ENCODE measurements at regions not wholly inside any gene's neighbourhood (a gene's known extent, or its start where the extent isn't known, plus 50 kb on each side); places are given as distances from the start of the nearest gene placed in this dataset.

- TF ChIP-seq, protein P1, sequence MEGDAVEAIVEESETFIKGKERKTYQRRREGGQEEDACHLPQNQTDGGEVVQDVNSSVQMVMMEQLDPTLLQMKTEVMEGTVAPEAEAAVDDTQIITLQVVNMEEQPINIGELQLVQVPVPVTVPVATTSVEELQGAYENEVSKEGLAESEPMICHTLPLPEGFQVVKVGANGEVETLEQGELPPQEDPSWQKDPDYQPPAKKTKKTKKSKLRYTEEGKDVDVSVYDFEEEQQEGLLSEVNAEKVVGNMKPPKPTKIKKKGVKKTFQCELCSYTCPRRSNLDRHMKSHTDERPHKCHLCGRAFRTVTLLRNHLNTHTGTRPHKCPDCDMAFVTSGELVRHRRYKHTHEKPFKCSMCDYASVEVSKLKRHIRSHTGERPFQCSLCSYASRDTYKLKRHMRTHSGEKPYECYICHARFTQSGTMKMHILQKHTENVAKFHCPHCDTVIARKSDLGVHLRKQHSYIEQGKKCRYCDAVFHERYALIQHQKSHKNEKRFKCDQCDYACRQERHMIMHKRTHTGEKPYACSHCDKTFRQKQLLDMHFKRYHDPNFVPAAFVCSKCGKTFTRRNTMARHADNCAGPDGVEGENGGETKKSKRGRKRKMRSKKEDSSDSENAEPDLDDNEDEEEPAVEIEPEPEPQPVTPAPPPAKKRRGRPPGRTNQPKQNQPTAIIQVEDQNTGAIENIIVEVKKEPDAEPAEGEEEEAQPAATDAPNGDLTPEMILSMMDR (IDR thresholded peaks at IDR 0.05): no peak
- no peak for TF ChIP-seq POLR2A (IDR thresholded peaks at IDR 0.05)
Measured at GRCh38 chr3:137071104-137071503, 113.3 kb downstream of the IL20RB start.

Data from uterus (tissue), 2 donors.